ENCODE measurements at regions not wholly inside any gene's neighbourhood (a gene's known extent, or its start where the extent isn't known, plus 50 kb on each side); places are given as distances from the start of the nearest gene placed in this dataset.

DNA sequence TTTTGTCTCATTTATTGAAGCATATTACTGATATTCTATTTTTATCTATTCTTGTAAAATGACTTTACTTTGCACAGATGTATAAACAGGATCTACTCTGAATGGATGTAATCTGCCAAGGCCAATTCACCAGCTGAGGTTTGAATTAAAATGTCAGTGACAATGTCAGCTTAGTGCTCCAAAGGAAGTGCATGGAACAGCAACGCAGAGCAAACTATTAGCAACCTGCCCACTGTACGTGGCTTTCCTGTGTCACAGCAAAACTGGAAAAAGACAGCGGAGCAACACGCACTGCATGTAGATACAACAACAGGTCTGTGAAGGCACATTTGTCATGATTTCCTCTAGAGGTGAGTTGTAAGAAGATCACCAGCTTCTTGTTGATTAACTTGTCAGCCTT is 409.4 kb downstream of the MED10 start:
- TF ChIP-seq EZH2 (optimal IDR thresholded peaks at IDR 0.05; ENCODE audit: low read depth, low read length) (no peak), CTCF (IDR thresholded peaks at IDR 0.05; ENCODE audit: low read length) (no peak)

All from MM.1S (cell line).